HK-2 (cell line): ENCODE measurements at regions not wholly inside any gene's neighbourhood (a gene's known extent, or its start where the extent isn't known, plus 50 kb on each side); places are given as distances from the start of the nearest gene placed in this dataset.

Experiments
- DNase-seq: peaks from one replicate; pipeline ENCODE4 v3.0.0-alpha.2; 2018; ENCODE audit not compliant: unreplicated experiment

DNA sequence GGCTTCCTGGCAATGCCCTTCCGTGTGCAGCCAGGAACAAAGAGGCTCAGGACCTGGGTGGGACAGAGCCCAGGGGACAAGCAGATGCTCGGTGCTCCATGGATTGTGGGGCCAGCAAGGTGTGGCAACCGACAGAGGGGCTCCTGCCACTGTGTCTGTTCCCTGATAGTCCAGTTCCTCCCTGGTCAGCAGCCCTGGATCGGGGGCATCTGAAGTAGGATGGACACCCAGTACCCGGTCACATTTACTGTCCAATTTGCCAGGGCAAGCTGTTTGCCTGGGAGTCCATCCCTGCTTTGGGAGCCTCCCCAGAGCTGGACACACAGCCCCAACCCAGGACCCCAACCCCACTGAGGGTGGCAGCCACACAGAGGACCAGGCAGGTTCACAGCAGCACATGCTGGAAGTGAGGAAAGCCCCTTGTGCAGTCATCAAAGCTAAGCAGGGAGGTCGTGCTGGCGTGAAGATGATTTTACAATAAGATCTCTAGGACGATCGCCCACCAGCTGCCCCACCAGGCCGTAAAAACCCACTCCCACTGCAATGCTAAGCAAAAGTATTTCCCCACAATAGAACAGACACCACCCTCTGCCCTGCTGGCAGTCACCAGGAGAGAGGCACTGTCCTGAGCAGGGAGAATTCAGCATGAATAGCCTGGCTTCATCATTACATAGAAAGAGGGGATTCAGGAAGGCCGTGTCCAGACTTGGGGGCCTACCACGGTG lies 141.7 kb downstream of the NDUFA10 start:
- DNase-seq, result no peak

DNA sequence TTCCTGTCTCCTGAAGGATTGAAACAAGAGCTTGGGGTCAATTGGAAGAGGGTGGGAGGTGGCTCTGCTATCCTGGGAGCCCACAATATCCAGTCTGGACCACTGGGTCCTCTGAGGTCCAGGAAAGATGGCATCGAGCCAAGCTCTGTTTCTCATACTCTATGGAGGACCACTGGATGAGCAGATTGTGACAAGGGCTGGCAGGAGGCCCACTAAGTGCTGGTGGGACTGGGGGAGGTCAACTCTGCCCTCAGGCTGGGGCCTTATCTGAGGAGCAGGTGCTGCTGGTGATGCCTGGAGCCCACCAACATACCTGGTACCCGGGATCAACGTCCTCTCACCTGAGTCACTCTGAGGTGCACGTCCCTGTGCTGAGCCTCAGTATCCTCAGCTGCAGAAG lies 142.4 kb downstream of the NDUFA10 start:
- DNase-seq, result no peak

DNA sequence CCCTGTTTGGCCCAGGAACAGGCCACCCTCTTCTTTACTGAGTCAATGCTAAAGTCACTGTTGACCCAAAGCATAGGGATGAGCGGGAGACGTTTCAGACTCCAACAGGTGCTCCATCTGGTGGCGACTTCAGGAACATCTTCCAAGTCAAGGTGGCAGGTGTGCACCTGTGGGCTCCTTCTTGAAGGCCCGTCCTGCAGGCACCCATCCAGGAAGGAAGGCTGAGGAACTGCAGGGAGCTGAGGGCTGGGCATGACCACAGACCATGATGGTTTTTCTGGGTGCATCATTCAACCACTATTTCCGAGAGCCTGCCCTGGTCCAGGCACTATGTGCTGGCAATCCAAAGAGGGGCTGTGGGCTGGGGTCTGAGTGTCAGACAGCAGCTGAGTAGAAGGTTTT lies 142.8 kb downstream of the NDUFA10 start:
- DNase-seq, result peak; percentile 27

DNA sequence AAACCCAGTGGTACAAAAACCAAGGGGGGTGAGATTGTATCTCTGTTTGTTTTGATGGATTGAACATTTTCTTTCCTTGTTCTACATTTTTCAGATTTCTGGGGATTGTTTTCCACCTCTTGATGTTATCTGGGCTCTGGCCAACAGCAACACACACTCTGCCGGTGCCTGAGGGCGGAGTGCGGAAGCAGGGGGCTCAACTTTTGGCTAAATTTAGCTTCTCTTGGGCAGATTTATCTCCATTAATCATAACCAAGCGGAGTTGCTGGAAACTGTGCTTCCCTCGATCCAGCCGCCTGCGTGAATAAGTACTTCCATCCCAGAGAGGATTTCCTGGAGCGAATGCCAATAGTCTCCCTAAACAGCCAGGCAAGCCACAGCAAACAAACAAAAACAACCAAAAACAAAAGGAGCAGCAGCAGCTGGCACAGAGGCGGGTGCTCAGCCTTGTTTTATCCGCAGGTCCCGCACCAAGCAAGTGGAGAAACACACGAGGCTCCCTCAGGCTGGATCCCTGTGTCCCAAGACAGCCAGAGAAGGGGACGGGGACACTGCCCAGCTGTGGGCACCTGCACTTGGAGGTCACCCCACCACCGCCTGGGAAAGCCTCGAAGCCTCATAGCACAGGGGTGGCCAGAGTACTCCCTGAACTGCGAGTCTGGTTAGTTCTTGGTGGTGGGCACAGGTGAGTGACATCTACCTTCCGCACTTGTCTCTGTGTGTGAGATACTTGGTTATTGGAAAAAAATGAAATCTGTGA lies 143.4 kb downstream of the NDUFA10 start:
- DNase-seq, result no peak

DNA sequence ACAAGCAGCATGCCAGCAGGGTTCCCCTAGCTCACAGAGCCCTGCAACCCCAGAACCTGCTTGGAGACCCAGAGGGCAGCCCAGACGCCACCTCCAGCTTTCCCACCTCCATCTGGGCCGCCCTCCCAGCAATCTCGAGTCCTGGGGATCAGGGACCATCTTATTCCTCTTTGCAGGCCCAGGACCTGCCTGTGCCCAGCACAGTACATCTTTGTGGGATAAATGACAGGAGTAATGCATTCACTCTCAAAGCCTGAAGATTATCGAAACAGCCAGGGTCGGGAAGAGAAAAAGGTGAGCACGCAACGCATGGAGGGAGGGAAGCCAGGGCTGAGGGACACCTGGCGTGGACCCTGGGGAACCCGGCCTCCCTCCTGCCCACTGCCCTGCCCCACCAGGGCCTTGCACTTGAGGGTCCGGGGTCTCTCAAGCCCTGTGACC lies 144.1 kb downstream of the NDUFA10 start:
- DNase-seq, result no peak

DNA sequence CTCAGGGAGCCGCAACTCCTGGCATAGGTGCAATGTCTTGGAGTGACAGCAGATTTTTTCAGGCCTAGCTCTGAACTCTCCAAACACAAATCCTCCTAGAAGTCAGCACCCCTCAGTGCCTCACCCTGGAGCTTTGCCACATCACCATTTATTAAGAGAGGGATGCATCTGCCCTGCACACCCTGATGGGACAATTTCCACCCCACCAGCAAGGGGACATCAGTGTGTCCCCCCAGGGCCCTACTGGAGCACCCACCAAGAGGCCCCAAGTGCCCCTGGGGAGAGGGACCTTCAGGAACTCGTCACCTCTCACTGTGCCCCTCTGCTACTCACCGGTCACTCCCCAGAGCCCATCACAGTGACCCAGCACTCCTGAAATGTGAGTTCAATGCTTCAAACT lies 144.7 kb downstream of the NDUFA10 start:
- no peak for DNase-seq

DNA sequence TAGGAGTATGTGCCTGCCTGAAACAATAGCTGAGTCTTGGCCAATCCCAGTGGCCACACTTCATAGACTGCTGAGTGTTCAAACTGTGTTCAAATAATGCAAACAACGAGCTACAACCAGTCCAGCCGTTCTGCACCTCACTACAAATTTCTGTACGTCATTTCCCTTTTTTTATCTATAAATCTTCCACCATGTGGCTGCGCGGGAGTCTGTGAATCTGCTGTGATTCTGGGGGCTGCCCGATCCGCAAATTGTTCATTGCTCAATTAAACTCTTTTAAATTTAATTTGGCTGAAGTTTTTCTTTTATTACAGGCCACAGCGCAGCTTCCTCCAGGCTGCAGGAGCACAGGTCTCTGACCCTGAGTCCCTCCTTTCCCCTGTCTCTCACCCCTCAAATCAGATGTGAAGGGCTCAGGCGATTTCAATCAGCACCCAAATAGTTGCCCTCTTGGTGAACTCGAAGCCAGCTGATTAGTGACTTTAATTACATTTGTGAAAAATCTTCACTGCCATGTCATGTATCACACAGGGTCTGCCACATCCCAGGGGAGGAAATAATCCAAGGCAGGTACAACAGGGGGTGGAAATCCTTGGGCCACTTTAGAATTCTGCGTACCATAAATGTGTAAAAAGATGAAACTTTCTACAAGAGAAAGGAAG lies 145.6 kb downstream of the NDUFA10 start:
- no peak for DNase-seq

DNA sequence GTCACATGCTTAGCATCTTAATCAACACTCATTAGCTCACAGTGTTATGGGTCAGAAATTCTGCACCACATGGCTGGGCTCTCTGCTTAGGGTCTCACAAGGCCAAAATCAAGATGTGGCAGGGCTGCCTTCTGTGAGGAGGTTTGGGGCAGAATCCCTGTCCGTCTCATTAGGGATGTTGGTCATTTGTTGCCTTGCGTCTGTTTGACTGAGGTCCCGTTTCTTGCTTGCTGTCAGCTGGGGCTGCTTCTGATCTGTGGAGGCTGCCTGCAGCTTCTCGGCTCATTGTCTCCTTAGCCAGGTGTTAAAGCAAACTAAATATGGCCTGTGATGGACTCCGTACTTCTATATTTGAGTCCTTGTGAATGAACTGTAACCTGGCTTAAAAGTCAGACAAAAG lies 146.5 kb downstream of the NDUFA10 start:
- DNase-seq, result no peak

DNA sequence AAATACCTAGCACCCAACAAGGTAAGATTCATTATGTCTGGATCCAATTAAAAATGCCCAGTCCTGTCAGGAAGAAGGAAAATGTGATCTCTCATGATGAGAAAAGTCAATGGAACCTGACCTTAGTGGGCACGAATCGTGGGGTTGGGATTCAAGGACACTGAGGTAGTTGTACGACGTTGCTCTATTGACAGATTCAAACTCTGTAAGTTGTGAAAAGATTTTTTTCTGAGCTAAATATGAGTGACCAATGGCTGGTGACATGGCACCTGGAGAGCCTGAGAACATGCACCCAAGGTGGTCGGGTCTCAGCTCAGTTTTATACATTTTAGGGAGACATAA lies 148.2 kb downstream of the NDUFA10 start:
- no peak for DNase-seq

DNA sequence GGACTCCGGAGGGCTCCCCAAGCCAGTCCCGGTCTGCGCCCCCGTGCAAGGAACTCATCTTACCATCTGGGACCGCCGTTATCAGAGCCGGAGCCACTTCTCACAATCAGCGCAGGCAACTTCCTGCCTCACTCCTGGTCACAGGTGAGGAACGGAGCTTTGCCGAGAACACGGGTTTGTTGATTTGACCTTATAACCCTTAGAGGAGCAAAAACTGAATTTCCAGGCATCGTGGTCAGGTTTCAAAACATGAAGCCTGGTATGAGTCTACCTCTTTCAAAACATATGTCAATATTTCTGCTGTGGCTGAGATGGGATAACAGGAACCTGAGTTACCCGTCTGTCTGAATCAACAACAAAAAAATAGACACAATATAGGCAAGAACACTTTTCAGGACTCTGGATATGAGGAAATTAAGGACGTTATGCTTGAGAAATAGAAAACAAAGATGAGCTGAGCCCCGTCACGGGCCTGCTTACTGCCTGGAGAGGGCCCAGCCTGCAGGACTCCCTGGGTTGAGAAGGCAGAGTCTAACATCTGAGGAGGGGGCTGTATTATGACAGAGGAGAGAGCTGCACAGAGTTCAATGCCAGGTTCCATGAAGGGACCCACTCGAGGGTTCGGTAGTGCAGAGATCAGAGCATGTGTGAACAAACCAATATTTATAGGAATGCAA lies 148.7 kb downstream of the NDUFA10 start:
- no peak for DNase-seq

DNA sequence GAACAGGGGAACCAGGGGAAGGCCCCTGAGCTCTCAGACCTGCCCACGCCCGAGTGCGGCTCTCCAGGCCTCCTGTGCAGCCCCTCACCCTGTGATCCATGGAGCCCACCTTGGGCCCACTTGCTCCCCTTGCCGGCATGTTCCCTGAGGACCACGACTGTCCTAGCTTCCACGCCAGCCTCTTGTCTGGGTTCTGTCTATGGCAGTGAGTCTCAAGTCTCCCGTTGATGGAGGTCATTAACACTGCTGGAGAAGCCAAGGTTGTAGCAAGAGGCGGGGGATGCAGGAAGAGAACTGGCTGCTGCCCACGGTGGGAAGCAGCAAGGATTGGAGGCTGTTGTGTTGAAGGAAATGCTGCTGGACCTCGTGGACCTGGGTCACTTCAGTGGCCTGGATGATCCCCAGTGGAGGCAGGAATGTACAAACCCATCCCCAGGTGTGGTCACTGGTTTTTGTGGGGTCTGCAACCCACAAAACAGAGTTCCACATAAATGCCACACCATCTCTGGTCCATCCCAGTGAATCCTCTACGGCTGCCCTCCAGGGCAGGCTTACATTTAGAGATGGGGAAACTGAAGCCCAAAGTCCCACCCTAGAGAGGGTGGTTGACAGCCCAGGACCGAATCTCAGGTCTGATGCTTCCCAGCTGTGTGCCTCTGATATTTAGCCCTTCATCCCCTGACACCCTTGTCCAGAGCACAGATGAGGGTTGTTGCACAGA lies 150.3 kb downstream of the NDUFA10 start:
- DNase-seq, result no peak

DNA sequence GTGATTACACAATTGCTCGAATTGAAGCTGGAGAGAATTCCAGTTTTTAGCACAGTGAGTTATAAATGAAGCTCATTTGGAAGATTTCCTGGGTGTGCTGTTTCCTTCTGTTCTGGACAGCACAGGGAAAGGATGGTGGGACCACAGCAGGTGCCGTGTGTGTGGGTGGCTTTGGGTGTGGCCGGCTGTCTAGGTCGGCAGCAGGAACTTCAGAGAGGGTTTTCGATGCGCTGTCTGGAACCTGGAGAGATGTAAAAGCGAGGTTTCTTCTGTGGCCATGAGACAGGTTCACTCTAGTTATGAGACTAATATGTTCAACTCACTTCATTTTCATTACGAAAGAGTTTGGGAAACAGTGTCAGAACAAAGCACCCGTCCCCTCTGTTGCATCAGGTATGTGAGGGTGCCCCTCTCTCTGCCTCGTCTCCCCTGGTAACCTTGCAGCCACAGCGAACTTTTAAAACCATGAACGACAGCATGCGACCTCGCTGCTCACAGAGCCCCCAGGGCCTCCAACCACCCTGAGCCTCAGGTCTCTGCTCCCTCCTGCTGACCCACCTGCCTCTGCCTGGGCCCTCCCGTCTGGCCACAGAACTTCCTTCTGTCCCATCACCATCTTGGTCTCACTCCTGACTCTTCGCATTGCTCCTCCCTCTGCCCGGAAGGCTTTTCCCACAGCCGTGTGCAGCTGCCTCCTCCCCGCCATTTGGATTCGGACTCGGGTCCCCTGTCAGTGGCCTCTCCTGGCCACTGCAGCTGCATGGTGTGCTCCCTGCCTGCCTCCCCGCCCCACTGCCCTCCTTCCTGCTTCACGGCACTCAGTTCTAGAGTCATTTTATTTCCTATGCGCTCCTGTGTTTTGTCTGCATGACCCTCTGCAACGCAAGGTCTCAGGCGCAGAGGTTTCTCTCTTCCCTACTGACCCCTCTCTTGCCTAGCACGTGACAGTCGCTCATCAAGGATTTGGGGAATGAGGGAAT lies 151.2 kb downstream of the NDUFA10 start:
- no peak for DNase-seq

DNA sequence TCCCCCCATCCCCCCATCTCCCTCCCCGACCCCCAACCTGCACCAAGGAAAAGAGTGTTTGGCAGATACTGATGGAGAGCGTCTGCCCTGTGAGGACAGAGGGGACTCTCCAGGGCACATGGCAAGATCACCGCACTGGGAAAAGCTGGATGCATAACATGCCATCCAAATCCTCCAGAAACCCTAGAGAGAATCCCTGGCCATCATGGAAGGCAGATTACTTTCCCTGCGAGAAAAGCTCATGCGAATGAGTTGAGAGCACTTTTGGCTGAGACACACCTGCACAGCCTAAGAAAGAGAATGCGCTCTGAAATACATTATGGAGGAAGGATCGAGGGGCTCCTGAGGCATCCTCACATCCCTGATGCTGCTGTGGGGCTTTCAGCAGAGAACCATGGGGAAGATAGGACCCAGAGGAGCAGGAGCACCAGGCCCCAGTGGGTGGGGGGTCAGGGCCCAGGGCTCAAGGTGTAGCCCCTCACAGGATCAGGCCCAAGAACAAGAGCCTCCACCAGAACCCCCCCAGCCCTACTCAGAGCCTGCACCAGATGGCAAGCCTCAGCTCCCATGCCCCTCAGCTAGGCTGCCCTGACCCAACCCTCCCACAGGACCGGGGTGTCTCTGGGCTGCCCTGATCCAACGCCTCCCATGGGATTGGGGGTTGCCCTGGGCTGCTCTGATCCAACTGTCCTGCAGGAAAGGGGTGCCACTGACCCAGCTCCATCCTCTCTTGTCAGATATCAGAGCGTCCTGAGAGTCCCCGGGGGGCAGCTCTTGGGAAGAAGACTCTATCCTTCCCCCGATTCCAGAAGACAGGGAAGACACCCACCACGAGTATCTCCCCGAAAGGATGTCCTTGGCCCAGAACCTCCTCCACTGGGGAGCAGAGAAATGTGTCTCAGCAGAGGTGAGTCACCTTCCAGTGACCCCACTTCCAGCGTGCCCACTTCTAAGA lies 153.4 kb downstream of the NDUFA10 start:
- no peak for DNase-seq

DNA sequence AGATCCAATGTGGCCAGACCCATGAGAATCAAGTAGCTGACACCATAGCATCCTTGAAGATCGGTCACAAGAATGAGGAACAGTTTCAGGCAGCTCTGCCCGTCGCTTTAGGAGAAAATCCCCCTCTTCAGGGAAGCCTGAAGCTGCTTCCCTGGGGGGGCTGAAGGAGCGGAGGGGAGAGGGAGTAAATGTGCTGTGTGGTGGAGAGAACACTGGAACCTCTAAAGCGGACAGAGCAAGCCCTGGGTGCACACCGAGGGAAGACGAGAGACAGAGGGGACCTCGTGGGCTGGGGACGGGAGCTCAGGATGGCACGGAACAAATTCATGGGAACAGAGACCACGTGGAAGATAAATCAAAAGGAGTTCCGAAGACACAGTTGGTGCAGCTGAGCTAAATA lies 154.3 kb downstream of the NDUFA10 start:
- DNase-seq, result no peak

DNA sequence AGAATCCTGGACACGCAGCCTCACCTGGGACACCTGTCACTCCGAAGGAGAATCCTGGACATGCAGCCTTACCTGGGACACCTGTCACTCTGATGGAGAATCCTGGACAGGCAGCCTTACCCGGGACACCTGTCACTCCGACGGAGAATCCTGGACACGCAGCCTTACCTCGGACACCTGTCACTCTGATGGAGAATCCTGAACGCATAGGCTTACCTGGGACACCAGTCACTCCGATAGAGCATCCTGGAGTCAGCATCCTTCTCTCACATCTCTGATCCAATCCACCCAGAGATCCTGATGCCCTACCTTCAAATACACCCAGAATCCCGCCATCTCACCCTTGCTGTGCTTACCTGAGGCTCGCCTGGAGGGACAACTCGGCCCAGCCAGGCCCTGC lies 154.9 kb downstream of the NDUFA10 start:
- DNase-seq, result no peak

DNA sequence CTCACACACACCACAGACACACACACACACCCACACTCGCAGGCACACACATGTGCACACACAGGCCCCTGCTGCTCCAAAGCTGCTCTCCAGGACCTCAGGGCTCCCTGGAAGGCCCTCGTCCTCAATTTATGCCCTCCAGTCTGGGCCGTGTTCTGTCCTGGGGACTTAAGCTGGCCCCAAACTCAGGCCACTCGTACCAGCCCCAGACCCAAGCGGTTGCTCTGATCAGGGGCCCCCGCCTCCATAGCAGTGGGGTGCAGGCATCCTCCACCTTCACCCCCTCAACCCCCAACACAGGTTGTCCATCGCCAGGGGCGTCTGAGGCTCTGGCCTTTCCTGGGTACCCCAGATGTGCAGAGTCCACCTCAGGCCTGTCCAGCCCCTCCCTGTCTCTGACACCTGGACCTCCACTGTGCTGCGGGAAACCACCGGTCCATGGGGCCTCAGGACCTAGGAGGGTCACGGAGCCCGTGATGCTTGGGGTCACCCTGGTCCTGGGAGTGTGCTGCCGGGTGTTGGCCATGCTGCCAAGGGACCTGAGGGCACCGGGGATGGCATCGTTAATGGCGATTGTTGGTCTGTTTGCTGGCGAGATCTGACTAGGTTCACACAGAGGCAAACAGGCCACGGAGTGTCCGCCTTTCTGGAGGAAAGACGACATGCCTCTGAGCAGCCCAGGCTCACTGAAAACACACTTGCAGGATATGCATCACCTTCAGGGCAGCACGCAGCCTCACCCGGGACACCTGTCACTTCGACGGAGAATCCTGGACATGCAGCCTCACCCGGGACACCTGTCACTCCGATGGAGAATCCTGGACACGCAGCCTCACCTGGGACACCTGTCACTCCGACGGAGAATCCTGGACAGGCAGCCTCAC lies 155.6 kb downstream of the NDUFA10 start:
- DNase-seq, result no peak

DNA sequence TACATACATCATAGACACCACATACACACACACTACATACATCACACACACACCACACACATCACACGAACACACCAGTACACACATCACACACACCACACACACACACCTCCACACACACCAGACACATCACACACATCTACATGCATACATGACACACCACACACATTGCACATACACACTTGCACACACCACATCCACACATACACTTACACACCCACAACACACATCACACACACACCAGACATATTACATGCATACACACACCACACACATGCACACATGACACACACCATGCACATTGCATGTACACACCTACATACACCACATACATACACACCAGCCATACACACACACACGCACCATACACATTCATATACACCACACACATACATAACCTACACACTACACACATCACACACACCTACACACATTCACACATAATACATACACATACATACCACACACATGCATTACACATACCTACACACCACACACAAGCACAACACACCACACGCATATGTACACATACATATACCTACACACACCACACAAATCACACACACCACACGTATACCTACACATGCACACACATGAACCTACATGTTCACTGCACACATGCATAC lies 156.5 kb downstream of the NDUFA10 start:
- DNase-seq, result no peak

DNA sequence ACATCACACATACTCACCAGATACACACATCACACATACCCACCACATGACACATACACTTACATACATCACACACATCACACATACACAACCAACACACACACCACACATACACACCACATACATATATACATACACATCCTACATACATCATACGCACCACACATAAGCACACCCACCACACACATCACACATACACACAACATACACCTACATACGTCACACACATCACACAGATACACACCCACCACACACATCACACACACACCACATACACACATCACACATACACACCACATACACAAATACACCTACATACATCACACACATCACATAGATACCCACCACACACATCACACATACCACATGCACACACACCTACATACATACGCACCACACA lies 158.4 kb downstream of the NDUFA10 start:
- DNase-seq, result no peak
